ENCODE measurements at regions not wholly inside any gene's neighbourhood (a gene's known extent, or its start where the extent isn't known, plus 50 kb on each side); places are given as distances from the start of the nearest gene placed in this dataset.

DNA sequence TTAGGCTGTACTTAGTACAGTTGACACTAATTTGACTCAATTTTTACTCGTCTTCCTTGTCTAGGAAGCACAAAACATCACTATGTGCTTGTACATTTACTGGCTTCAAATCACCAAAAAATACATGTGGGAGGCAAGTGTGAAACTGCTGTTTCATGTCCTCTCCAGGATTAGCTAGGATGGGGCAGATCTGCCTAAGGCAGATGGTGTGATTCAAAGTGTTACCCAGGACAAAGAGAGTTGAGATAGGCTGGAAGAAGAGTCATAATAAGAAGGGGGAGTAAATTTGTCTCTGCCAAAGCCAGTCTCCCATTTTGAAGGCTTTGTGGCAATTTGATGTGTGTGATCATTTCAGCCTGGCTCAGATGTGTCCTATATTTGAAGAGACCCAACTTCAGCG lies 821.6 kb upstream of the ZEB2 start:
- ATAC-seq (ENCODE audit: low read depth) = no peak
- Mint-ChIP-seq H3K4me3 (no peak overlapping the region), H3K36me3 (ENCODE audit: low read depth) (no peaks in the 10 kb centered on the region), H3K27ac (no peak overlapping the region), H3K4me1 (peaks cover 3% of the 10 kb centered on the region), H3K27me3 (no peaks in the 10 kb centered on the region), H3K9me3 (peaks cover 7% of the 10 kb centered on the region)
- POLR2A ChIA-PET = no interaction called here
- TF ChIP-seq, protein P1, sequence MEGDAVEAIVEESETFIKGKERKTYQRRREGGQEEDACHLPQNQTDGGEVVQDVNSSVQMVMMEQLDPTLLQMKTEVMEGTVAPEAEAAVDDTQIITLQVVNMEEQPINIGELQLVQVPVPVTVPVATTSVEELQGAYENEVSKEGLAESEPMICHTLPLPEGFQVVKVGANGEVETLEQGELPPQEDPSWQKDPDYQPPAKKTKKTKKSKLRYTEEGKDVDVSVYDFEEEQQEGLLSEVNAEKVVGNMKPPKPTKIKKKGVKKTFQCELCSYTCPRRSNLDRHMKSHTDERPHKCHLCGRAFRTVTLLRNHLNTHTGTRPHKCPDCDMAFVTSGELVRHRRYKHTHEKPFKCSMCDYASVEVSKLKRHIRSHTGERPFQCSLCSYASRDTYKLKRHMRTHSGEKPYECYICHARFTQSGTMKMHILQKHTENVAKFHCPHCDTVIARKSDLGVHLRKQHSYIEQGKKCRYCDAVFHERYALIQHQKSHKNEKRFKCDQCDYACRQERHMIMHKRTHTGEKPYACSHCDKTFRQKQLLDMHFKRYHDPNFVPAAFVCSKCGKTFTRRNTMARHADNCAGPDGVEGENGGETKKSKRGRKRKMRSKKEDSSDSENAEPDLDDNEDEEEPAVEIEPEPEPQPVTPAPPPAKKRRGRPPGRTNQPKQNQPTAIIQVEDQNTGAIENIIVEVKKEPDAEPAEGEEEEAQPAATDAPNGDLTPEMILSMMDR (IDR thresholded peaks at IDR 0.05) = no peak
- intact Hi-C loops (cut with micrococcal nuclease) = no loop called here
- CTCF ChIA-PET = no interaction called here
- DNase-seq = no peak

DNA sequence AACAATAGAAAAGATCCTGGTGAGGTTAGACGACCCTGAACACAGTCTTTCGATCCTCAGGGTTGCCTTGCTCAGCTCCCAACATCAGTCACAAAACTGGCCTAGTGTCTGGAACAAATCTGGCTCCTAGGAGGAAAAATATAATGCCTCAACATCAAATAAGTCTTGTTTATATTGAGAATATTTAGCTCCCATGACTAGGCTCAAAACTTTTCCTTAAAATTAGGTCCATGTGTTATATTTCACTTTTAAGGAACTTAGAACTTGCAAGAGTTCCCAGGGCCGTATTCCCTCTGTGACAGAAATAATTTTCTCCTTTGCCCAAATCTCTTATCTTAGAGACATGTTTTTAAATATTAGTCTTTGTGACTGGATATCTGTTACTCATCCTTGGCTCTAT lies 819.7 kb upstream of the ZEB2 start:
- H3K27me3 Mint-ChIP-seq = no peaks in the 10 kb centered on the region
- H3K4me1 Mint-ChIP-seq = peaks cover 2% of the 10 kb centered on the region
- DNase-seq = no peak
- H3K9me3 Mint-ChIP-seq = peaks cover 7% of the 10 kb centered on the region
- H3K4me3 Mint-ChIP-seq = no peak overlapping the region
- TF ChIP-seq, protein P1 (IDR thresholded peaks at IDR 0.05) = no peak
- POLR2A ChIA-PET = no interaction called here
- H3K36me3 Mint-ChIP-seq (ENCODE audit: low read depth) = no peaks in the 10 kb centered on the region
- ATAC-seq (ENCODE audit: low read depth) = no peak
- CTCF ChIA-PET = interaction anchor here (1.1 kb wide), 1 partner anchor 413 kb away, joined by 3 read pairs; no protein-coding TSS in a partner anchor
- intact Hi-C loops (cut with micrococcal nuclease) = no loop called here
- H3K27ac Mint-ChIP-seq = no peak overlapping the region

DNA sequence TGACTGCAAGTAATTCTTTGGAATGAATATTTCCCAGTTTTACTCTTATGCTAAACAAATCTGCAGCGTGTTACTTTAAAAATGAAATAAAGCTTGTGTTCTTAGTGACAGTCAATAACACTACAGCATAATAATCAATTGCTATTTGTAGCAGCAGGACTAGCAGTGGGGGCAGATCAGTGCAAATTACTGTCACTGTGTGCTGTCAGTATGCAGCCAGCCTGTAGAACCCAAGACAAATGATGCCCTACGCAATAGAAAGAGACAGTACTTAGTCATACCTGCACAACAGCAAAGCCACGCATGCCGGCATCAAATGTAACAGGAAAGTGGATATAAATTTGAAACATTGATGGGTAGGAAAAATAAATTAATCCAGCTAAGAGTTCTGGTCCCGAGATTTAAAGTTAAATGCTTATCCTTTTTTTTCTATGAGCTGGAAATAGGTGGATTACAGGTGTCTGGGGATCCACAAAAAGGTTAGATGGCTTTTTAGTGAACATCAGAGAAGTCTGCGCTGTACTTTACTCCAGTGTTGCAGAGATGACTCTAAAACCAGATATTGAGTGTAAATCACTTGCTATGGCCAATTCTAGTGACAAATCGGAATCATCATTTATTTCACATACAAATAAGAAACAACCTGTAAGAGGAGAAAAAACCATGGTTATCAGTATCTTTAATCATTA lies 812.4 kb upstream of the ZEB2 start:
- H3K36me3 Mint-ChIP-seq (ENCODE audit: low read depth) = no peaks in the 10 kb centered on the region
- CTCF ChIA-PET = no interaction called here
- POLR2A ChIA-PET = no interaction called here
- H3K4me1 Mint-ChIP-seq = no peaks in the 10 kb centered on the region
- no peak overlapping the region for H3K27ac Mint-ChIP-seq
- intact Hi-C loops (cut with micrococcal nuclease) = no loop called here
- DNase-seq (no peak), ATAC-seq (ENCODE audit: low read depth) (no peak)
- no peaks in the 10 kb centered on the region for H3K9me3 Mint-ChIP-seq
- H3K4me3 Mint-ChIP-seq = no peak overlapping the region
- H3K27me3 Mint-ChIP-seq = no peaks in the 10 kb centered on the region
- TF ChIP-seq, protein P1 (IDR thresholded peaks at IDR 0.05) = no peak

DNA sequence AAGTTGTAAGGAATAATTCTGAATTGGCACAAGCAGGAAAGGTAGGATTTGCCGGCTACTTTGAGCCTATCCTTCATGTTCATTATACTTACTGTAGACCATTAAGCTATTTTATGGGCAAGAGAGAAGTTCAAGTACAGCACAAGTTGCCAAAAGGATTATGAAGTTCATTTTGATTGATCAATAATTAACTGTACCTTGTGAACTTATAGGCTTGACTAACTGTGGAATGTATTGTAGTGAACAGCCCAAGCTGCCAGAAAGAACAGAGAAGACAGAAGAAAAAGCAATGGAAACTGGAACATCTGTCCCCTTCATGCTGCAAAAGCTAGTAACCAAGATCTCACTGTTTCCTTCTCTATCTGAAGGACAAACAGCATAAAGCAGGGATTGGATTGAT lies 810.1 kb upstream of the ZEB2 start:
- ATAC-seq (ENCODE audit: low read depth) = no peak
- Mint-ChIP-seq H3K36me3 (ENCODE audit: low read depth) (no peaks in the 10 kb centered on the region), H3K4me1 (no peaks in the 10 kb centered on the region), H3K4me3 (no peak overlapping the region), H3K27ac (no peak overlapping the region), H3K9me3 (no peaks in the 10 kb centered on the region), H3K27me3 (no peaks in the 10 kb centered on the region)
- intact Hi-C loops (cut with micrococcal nuclease) = loop anchor here (1.0 kb wide), 1 partner anchor 9 kb away; no protein-coding TSS in a partner anchor
- no peak for DNase-seq
- POLR2A ChIA-PET = interaction anchor here (0.6 kb wide), 1 partner anchor 638 kb away, joined by 3 read pairs; no protein-coding TSS in a partner anchor
- TF ChIP-seq, protein P1 (IDR thresholded peaks at IDR 0.05) = no peak
- CTCF ChIA-PET = no interaction called here

DNA sequence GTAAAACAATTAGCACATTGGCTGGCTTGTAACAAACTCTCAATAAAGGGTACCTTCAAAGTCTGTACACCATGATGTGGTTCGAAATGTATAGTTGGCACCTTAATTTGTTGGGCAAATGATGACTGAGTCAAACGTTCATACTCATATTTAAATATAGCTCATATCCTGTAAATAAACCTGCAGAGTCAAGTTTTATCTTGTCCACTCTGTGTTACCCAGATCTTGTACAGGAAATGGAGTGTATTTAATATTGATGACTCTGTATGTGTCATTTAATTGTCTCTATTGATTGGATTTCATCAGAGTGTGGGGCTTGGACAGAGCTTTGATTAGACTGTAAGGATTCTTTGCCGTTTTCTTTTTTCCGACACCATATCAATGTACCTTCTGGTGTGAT lies 805.6 kb upstream of the ZEB2 start:
- H3K9me3 Mint-ChIP-seq = no peaks in the 10 kb centered on the region
- H3K4me1 Mint-ChIP-seq = no peaks in the 10 kb centered on the region
- intact Hi-C loops (cut with micrococcal nuclease) = no loop called here
- no peaks in the 10 kb centered on the region for H3K27me3 Mint-ChIP-seq
- TF ChIP-seq, protein P1 (IDR thresholded peaks at IDR 0.05) = no peak
- H3K27ac Mint-ChIP-seq = no peak overlapping the region
- H3K4me3 Mint-ChIP-seq = no peak overlapping the region
- DNase-seq = no peak
- CTCF ChIA-PET = no interaction called here
- POLR2A ChIA-PET = no interaction called here
- ATAC-seq (ENCODE audit: low read depth) = no peak
- no peaks in the 10 kb centered on the region for H3K36me3 Mint-ChIP-seq (ENCODE audit: low read depth)
